Testis (tissue), 2 donors: ENCODE measurements at regions not wholly inside any gene's neighbourhood (a gene's known extent, or its start where the extent isn't known, plus 50 kb on each side); places are given as distances from the start of the nearest gene placed in this dataset.

Source experiments
- DNase-seq: peaks from one replicate; pipeline ENCODE4 v3.0.0-alpha.2; 2019
- H3K27ac ChIP-seq, 2 donors: fragments of 200-600 bp; sonication (generic); one replicate each; pipeline ENCODE4 v1.5.1; 2019
- H3K27me3 ChIP-seq: fragments of 200-600 bp; sonication (generic); one replicate; pipeline ENCODE4 v1.5.1; 2019
- H3K36me3 ChIP-seq: fragments of 200-600 bp; sonication (generic); one replicate; pipeline ENCODE4 v1.5.1; 2017; ENCODE audit warnings: low read depth; ENCODE audit errors: missing control alignments
- H3K4me1 ChIP-seq: fragments of 200-600 bp; sonication (generic); one replicate; pipeline ENCODE4 v1.5.1; 2019
- H3K4me3 ChIP-seq, 2 donors: fragments of 200-600 bp; sonication (generic); one replicate each; pipeline ENCODE4 v1.5.1; 2017 to 2019
- H3K9me3 ChIP-seq: fragments of 200-600 bp; sonication (generic); one replicate; pipeline ENCODE4 v1.5.1; 2017
- POLR2A ChIP-seq: fragments of 450-650 bp; IDR thresholded peaks from one replicate; pipeline ENCODE4 v1.6.1; 2017; ENCODE audit warnings: antibody characterized with exemption, mild to moderate bottlenecking, moderate library complexity
- WGBS, 2 donors: methylation state at CpG; one replicate each; pipeline ENCODE4 v1.1.5; 2018; 5-methylcytosine and 5-hydroxymethylcytosine counted together
- intact Hi-C: fragments of 100-400 bp; cut with DNase I; formaldehyde crosslinking; loops from one replicate; pipeline ENCODE4 v1.15.1; 2023; ENCODE audit warnings: low total_unique reads
- TF ChIP-seq, protein P1 (sequence below), 3 experiments: fragments of 450-650 bp in 2 of 3; fragments of 200-600 bp in 1 of 3; sonication (generic) in 1 of 3; IDR thresholded peaks; one replicate each; pipeline ENCODE4 v1.5.1; 2016 to 2019; ENCODE audit warnings: antibody characterized with exemption in 3 of 3, mild to moderate bottlenecking in 2 of 3, moderate library complexity in 1 of 3

DNA sequence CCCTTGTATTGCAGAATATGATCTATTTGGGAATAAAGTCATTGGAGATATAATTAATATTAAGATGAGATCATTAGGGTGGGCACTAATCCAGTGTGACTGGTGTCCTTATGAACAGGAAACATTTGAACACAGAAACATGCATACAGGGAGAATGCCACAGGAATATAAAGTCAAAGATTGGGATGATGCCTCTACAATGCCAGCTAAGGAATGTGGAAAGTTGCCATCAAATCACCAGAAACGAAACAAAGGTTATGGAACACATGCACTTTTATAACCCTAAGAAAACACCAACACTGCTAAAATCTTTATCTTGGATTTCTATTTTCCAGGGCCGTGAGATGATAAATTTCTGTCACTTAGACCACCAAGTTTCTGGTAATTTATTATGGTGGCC is 442.4 kb upstream of the BCHE start:
- no peaks in the 10 kb centered on the region for H3K36me3 ChIP-seq
- H3K27ac ChIP-seq: no peak overlapping the region
- intact Hi-C loops: no loop called here
- H3K4me1 ChIP-seq: no peaks in the 10 kb centered on the region
- DNase-seq: no peak
- H3K27me3 ChIP-seq: no peaks in the 10 kb centered on the region
- TF ChIP-seq, protein P1, sequence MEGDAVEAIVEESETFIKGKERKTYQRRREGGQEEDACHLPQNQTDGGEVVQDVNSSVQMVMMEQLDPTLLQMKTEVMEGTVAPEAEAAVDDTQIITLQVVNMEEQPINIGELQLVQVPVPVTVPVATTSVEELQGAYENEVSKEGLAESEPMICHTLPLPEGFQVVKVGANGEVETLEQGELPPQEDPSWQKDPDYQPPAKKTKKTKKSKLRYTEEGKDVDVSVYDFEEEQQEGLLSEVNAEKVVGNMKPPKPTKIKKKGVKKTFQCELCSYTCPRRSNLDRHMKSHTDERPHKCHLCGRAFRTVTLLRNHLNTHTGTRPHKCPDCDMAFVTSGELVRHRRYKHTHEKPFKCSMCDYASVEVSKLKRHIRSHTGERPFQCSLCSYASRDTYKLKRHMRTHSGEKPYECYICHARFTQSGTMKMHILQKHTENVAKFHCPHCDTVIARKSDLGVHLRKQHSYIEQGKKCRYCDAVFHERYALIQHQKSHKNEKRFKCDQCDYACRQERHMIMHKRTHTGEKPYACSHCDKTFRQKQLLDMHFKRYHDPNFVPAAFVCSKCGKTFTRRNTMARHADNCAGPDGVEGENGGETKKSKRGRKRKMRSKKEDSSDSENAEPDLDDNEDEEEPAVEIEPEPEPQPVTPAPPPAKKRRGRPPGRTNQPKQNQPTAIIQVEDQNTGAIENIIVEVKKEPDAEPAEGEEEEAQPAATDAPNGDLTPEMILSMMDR (IDR thresholded peaks at IDR 0.05): no peak
- no peak for TF ChIP-seq POLR2A
- H3K9me3 ChIP-seq: no peaks in the 10 kb centered on the region
- H3K4me3 ChIP-seq: no peak overlapping the region
- WGBS, 2 donors: 49 to 63% methylated on average over 2 of the region's 2 CpGs

DNA sequence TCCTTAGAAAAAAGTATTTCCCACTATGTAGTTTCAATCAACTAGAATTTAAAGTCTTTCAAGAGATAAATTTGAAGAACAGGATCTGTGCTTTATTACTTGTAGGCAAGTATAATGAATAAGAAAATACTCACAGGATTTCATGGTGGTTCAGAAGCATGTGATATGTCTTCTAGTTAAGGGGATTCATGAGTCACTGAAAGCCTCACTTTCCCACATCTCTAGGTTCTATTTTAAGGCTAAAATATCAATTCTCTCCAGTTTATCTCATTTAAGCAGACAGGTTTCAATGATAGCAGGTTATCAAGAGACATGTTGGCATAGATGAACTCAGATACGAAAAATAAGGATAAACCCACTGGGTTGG is 437.8 kb upstream of the BCHE start:
- intact Hi-C loops: no loop called here

DNA sequence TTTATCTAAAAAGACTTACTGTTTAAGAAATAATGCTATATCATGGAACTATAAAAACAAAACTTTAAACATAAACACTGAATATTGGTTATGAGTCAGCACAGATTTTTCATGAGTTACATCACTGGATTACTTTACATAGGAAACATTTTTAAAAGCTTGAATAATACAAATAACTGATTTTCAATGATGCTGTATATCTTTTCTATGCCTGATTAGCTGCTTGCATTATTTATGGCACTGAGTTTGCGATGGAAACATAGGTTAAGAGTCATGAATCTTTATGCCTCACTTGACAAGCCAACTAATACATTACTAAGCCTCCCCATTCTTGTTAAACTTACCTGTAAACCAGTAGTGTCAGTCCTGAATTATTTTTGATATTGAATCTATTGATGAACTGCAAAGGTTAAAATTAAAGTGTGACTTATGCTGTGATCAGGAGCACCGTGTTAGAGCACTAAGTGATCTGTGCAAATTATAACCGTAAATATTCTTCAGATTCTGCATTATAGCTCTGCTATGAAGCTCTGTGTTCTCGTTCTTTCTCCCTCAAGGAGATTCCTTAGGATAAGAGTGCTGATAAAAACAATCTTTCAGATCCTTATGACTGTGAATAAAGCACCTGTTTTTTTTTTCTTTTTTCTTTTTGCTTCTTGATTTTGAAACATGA is 437.3 kb upstream of the BCHE start:
- intact Hi-C loops: no loop called here
- DNase-seq: no peak

More for the DNA sequence above, 437.8 kb upstream of the BCHE start:
- no peaks in the 10 kb centered on the region for H3K4me1 ChIP-seq
- H3K9me3 ChIP-seq: no peaks in the 10 kb centered on the region
- H3K27ac ChIP-seq: no peak overlapping the region
- 78 to 84% methylated on average over 1 of the region's 1 CpG for WGBS, 2 donors
- H3K4me3 ChIP-seq: no peak overlapping the region
- DNase-seq: no peak
- H3K36me3 ChIP-seq: no peaks in the 10 kb centered on the region
- TF ChIP-seq, protein P1 (IDR thresholded peaks at IDR 0.05): no peak
- no peak for TF ChIP-seq POLR2A
- H3K27me3 ChIP-seq: no peaks in the 10 kb centered on the region

DNA sequence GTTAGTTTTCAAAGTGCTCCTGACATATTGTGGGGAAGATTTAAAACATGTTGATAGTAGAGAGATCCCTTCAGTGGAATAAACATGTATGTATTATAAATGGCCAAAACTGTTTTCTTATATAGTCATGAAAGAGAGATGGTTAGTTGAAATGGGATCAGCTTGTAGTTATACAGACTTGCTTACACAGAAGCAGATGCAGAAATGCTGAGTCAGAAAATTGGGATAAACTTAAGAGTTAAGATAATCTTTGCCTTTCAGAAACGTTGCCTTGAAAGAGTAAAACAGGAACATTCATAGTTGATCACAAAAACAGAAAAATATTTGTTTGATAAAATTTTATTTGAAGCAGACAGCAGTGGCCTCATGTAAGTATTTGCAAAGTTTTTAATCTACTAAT is 433.2 kb upstream of the BCHE start:
- no peaks in the 10 kb centered on the region for H3K27me3 ChIP-seq
- no peak for DNase-seq
- TF ChIP-seq, protein P1 (IDR thresholded peaks at IDR 0.05): no peak
- no peak for TF ChIP-seq POLR2A
- intact Hi-C loops: no loop called here
- no peaks in the 10 kb centered on the region for H3K4me1 ChIP-seq
- no peaks in the 10 kb centered on the region for H3K9me3 ChIP-seq
- no peaks in the 10 kb centered on the region for H3K36me3 ChIP-seq
- H3K27ac ChIP-seq: no peak overlapping the region
- H3K4me3 ChIP-seq: no peak overlapping the region
- WGBS, 2 donors: 17 to 19% methylated on average over 1 of the region's 1 CpG

More for the DNA sequence above, 437.3 kb upstream of the BCHE start:
- H3K27me3 ChIP-seq: no peaks in the 10 kb centered on the region
- TF ChIP-seq, protein P1 (IDR thresholded peaks at IDR 0.05): no peak
- TF ChIP-seq POLR2A: no peak
- no peak overlapping the region for H3K4me3 ChIP-seq
- whole genome bisulfite sequencing, 2 donors: 45 to 46% methylated on average over 4 of the region's 4 CpGs
- no peak overlapping the region for H3K27ac ChIP-seq
- H3K4me1 ChIP-seq: no peaks in the 10 kb centered on the region
- H3K9me3 ChIP-seq: no peaks in the 10 kb centered on the region
- H3K36me3 ChIP-seq: no peaks in the 10 kb centered on the region

DNA sequence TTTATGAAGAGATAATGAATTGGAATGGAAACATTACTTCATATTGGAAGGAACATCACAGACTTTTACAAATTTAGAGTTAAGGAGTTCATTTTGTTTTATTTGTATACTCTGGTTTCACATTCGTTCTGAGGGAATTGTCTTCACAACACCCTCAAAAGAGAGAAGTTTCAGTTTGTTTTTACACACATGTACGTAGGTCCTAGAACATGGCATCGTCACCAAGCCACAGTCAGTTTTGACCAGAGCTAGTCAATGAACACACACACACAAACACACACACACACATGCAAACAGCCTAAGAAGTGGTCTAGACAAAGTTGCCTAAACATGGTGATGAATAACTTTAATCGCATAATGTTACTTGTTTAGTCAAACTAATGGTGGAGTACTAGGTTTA is 427.9 kb upstream of the BCHE start:
- no peaks in the 10 kb centered on the region for H3K9me3 ChIP-seq
- TF ChIP-seq, protein P1 (IDR thresholded peaks at IDR 0.05): no peak
- no peak for TF ChIP-seq POLR2A
- H3K4me3 ChIP-seq: no peak overlapping the region
- no peaks in the 10 kb centered on the region for H3K36me3 ChIP-seq
- H3K27me3 ChIP-seq: no peaks in the 10 kb centered on the region
- H3K27ac ChIP-seq: no peak overlapping the region
- WGBS, 2 donors: 62 to 71% methylated on average over 4 of the region's 4 CpGs
- H3K4me1 ChIP-seq: no peaks in the 10 kb centered on the region
- intact Hi-C loops: no loop called here
- DNase-seq: no peak
